ENCODE measurements at regions not wholly inside any gene's neighbourhood (a gene's known extent, or its start where the extent isn't known, plus 50 kb on each side); places are given as distances from the start of the nearest gene placed in this dataset.

GRCh38 chr21:32881458-32881857 lies 109.9 kb upstream of the PAXBP1 start:
- intact Hi-C loops (cut with micrococcal nuclease): no loop called here

DNA sequence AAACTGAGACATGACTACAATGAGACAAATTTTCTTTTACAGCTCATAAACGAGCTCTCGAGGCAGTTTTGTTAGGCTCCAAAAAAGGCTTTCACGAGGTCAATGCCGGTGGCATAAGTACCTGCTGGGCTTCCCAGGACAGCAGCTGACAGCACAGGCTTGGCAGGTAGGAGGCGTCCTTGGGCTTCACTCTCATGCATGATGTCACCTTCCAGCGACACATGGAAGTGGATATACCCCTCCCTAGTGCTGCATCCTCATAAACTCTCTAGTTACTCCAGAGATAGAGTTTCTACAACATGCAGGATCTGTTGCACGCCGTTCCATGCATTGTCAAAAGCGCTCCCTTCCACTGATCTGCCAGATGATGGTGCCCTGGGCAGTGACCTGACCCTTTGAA lies 112.5 kb upstream of the PAXBP1 start:
- intact Hi-C loops (cut with micrococcal nuclease): no loop called here

DNA sequence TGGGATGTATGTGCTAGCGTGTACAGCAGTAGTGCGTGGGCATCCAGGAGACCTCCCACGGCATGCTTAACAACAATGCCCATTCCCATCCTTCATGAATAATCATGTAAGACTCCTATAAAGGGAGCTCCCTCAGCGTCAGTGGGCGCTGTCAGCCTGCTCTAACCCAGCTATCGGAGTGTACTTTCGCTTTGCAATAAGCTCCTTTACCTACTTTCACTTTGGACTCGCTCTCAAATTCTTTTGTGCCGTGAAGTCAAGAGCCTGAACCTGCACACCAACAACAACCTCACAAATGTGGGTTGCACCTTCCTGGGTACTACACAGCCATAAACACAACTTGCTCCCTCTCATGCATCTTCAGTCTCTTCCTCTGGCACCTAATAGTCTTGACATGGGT lies 114.8 kb upstream of the PAXBP1 start:
- intact Hi-C loops (cut with micrococcal nuclease): no loop called here

DNA sequence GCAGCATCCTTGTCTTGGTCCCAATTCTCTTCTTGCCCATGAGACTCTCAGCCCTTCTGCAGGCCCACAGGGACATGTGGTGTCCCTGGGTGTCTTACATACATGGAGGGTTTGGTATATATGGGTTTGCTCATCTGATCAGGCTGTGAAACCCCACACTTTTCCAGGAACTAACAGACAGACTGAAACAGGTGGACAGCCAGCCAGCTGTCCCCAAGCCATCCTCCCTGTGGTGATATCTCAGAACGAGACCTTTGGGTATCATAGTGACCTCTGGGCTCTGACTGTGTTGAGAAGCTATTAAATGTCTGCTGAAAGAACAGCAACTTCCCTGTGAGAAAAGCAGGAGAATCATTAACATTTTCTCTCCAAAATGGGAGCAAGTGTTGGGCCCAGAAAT lies 115.5 kb upstream of the PAXBP1 start:
- intact Hi-C loops (cut with micrococcal nuclease): no loop called here

DNA sequence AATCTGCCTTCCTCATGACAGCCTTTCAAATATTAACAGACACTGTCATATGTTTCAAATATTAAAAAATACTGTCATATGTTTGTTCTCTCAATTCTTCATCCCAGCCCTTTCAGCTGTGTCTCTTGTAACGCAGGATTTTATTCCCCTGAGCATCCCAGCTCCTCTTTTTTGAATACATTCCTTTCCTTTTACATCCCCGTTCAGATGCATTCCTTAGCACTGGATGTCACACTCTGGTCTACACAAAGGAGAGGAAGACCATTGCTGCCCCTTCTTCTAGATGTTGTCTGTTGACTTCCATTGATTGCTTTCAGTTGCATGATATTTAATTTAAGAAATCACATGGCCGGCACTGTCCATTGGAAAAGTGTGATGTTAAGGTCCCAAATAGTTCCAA lies 117.4 kb upstream of the PAXBP1 start:
- intact Hi-C loops (cut with micrococcal nuclease): no loop called here

- intact Hi-C loops (cut with micrococcal nuclease): no loop called here
Measured at GRCh38 chr21:32889596-32889995, 118.0 kb upstream of the PAXBP1 start.

DNA sequence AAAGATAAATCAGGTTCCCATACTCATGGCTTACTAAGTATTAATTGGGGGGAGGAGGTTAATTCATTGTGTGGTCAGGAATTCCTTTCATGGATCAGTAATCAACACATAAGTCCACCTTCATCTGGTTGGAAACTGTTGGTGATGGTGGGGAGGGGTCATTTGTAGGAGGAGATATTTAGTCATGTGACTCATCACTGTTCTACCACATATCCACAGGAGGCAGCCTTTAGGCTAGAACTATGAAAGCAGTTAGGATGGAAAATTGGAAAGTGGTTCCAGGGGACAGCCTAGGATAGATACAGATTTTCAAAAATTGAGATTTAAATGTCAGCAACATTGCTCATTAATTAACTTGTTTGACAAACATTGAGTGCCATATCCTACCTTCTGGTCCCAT lies 122.8 kb upstream of the PAXBP1 start:
- intact Hi-C loops (cut with micrococcal nuclease): no loop called here

DNA sequence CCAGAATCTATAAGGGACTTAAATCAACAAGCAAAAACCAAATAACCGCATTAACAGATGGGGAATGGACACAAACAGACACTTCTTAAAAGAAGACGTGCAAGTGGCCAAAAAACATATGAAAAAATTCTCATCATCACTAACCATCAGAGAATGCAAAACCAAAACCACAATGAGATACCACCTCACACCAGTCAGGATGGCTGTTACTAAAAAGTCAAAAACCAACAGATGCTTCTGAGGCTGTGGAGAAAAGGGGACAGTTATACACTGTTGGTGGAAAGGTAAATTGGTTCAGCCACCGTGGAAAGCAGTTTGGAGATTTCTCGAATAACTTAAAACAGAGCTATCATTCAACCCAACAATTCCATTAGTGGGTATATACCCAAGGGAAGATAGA lies 124.9 kb upstream of the OLIG2 start:
- intact Hi-C loops (cut with micrococcal nuclease): no loop called here

- intact Hi-C loops (cut with micrococcal nuclease): no loop called here
Measured at GRCh38 chr21:32907521-32907920, 118.2 kb upstream of the OLIG2 start.

- intact Hi-C loops (cut with micrococcal nuclease): no loop called here
Measured at GRCh38 chr21:32908534-32908933, 117.2 kb upstream of the OLIG2 start.

DNA sequence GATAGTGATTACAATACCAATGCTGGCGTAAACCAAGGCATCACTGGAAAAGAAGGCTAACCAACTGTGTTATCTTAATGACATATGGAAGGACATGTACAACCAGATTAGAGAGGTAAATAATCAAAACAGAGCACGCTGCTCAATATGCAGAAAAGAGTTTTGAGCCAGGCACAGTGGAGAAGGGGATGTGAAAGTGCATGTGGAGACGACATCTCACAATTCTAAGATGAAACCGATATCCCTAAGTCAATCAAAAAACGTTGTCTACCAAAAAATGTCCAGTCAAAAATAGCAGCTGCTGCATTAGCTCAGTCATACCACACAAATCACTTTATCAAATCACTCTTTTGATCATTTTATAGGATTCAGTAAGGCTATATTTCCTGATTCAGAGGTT lies 116.3 kb upstream of the OLIG2 start:
- intact Hi-C loops (cut with micrococcal nuclease): no loop called here

DNA sequence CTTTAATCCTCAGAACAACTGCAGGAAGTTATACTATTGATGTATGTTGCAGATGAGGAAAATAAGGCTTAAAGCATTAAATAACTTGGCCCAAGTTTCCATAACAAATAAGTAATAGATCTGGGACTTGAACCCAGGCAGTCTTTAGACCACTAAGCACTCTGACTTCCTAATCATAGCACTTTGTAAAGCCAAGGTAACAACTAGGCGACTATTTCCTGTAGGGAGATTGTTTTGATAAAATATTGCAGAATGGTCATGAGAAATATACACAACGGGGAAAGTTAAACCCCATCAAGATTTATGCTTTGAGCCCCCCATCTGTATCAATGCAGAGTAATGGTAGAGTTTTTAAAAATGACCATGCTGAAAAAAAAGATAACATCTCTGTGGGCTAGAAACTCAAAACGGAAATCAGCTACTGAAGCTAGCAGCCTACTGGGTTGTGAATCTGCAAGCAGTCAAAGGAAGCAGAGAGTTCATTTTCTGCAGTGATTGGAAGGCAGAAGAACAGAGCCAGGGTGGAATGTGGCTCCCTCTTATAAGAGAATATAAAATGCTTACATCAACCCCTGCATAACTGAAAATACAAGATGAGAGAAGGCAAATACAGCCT lies 111.2 kb upstream of the OLIG2 start:
- intact Hi-C loops (cut with micrococcal nuclease): no loop called here

- intact Hi-C loops (cut with micrococcal nuclease): no loop called here
Measured at GRCh38 chr21:32915099-32915498, 110.6 kb upstream of the OLIG2 start.

GRCh38 chr21:32916088-32916487 lies 109.6 kb upstream of the OLIG2 start:
- intact Hi-C loops (cut with micrococcal nuclease): no loop called here

- intact Hi-C loops (cut with micrococcal nuclease): no loop called here
Measured at GRCh38 chr21:32916522-32917099, 109.1 kb upstream of the OLIG2 start.

DNA sequence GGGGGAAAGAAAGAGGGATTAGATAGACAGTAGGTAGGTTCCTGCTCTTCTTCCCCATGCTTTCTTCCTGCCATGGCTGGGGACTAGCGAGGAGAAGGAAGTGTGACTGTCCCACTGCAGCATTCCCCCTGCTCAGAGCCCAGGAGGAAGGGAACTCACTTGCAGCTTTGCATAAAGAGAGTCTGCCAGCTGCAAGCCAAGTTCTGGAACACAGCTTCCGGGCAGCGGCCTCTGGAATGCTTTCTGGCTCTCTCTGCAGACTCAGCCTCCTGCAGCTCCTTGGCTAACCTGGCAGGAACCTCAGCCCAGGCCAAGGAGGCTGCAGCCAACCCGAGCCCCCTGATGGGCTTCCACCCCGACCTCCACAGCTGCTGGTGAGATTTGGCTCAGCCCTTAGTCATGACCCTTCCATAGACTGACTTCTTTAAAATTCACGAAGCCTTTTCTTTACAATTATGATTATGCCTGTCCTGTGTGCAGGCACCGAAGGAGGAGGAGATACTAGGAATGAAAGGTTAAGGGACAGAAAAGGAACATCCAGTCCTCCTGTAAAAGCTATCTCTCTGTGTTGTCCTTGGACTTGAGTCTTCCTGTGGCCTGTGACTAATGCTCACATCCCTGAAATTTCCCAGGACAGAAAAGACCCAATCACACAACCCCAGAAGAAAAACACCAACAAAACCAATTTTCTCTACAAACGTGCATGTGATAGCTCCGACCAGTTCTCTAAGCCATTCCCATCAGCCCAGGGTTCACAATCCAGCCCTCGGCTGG lies 108.2 kb upstream of the OLIG2 start:
- intact Hi-C loops (cut with micrococcal nuclease): no loop called here

DNA sequence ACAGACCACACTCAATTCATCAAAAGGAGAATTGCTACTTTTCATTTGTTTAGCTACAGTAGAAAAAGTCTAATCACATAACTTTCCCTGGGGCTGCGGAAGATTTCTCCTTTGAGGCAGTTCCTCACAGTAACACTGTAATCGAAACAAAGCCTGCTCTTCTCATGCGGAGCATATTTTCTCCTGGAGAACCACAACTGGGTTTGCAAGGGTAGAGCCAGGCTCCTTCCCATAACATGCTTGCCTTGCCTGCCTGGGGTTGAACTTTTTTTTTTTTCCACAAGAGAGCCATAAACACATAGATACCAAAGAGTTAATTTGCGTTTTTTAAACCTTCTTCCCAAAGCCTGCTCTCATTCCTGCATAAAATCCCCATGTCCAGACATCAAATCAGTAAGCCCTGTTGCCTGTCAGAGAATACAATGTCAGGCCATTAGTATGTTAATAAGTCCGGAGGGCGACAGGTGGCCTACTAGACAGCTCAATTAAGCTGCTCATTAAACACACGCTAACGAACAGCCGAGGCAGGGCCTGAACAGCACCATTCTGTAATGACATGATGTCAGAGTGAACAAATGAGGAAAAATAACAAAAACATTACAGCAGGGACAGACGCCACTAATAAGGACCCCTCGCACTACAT lies 107.1 kb upstream of the OLIG2 start:
- intact Hi-C loops (cut with micrococcal nuclease): no loop called here

DNA sequence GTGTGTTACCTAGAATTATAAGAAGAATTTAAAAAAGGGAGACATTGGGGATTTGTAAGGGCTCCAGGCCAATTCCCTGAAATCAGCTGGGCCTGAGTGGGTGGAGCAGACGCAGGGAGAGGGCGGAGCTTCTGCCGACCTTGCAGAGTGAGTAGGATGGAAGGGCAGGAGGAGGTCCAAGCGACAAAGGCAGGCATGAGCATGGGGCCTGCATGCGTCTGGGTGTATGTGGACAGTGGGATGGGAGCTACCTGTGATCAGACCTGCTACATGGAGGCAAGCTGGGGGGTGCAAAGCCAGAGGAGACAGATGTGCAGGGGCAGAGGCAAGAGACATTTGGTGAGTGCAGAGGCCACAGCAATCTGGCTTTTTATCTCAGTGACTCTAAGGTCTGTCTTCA lies 105.3 kb upstream of the OLIG2 start:
- intact Hi-C loops (cut with micrococcal nuclease): no loop called here

DNA sequence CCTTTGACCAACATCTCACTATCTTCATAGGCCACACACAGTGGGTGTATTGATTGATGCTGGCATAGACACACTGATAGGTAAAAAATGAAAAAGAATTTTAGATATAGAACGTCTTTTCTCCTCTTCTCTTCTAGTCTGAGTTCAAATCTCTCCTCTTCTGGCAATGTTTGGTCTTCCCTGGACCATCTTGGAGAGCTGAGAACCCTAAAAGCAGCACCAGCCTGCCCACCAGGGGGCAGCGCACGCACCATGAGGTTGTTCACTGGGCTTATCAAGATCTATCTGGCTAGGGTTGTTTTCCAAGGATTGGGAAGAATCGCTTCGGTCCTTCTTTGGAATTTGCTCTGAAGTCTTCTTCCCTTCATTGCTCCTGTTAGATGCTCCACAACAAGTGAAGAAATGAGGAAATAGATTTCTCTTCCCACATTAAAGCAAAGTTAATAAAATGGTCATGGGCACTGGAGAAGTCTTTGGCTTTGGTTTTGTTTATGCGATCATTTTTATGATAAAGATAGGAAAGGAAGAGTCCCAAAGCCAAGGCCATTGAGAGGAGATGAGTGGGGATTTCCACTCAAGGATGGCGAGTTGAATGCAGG lies 104.0 kb upstream of the OLIG2 start:
- intact Hi-C loops (cut with micrococcal nuclease): no loop called here

DNA sequence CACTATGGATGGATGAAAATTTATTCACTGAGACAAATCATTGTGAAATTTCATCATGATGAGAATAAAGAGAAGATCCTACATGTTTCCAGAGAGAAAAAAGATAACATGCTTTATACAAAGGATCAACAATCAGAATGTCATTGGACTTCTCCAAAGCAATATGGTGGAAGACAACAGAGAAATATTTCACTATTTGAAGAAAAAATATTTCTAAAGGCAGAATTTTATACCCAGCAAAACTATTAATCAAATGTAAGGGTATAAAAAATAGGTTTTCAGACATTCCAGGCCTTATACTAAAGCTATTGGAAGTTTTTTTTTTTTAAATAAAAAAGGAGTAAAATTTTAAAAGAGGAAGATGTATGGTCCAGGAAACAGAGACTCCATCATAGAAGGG lies 100.6 kb upstream of the OLIG2 start:
- intact Hi-C loops (cut with micrococcal nuclease): no loop called here

DNA sequence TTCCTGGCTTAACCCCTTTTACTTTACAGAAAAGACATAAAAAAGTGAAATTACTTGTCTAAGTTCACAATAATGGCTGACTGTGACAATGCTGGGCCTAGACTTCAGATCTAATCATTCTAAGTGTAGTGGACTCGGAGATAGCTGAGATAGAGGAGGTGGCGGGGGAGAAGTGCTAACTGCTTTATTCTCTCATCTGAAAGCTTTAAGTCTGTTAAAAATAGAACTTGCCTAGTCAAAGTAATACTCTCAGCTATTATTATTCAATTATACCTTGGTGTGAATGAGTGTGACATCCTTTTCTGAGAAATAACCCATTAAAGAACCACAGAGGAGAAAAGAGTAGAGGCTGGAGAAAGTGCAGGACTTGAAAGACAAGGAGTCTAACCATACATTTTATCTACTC lies 96.1 kb upstream of the OLIG2 start:
- intact Hi-C loops (cut with micrococcal nuclease): loop anchor here (5.0 kb wide), 1 partner anchor 453 kb away; no protein-coding TSS in a partner anchor

DNA sequence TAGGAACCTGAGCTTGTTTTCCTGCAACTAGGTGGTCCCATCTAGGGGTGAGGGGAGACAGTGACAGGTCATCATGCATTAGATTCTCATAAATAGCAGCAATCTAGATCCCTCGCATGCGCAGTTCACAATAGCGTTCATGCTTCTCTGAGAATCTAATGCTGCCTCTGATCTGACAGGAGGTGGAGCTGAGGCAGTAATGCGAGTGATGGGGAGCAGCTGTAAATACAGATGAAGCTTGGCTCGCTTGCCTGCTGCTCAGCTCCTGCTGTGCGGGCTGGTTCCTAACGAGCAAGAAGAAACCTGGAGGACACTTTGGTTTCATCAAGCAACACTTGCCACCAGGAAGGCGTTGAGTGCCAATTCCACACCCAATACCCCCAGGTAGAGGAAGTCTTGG lies 95.1 kb upstream of the OLIG2 start:
- intact Hi-C loops (cut with micrococcal nuclease): loop anchor here (5.0 kb wide), 1 partner anchor 452 kb away; no protein-coding TSS in a partner anchor
